Rectal smooth muscle tissue (tissue), 1 donor: ENCODE measurements at regions not wholly inside any gene's neighbourhood (a gene's known extent, or its start where the extent isn't known, plus 50 kb on each side); places are given as distances from the start of the nearest gene placed in this dataset.

ENCODE experiments used
- H3K27ac ChIP-seq: one replicate; pipeline ENCODE4 v1.7.0; 2013; ENCODE audit warnings: low read depth, low read length, inconsistent platforms
- H3K27me3 ChIP-seq: one replicate; pipeline ENCODE4 v1.7.0; 2013; ENCODE audit warnings: low read length; ENCODE audit not compliant: control insufficient read depth, insufficient read depth
- H3K36me3 ChIP-seq: one replicate; pipeline ENCODE4 v1.7.0; 2013; ENCODE audit warnings: low read length; ENCODE audit not compliant: control insufficient read depth, insufficient read depth
- H3K4me1 ChIP-seq: one replicate; pipeline ENCODE4 v1.7.0; 2013; ENCODE audit warnings: low read length; ENCODE audit not compliant: control insufficient read depth, insufficient read depth
- H3K4me3 ChIP-seq: one replicate; pipeline ENCODE4 v1.7.0; 2013; ENCODE audit warnings: low read length
- H3K9ac ChIP-seq: one replicate; pipeline ENCODE4 v1.7.0; 2013; ENCODE audit warnings: low read length

- no peaks in the 10 kb centered on the region for H3K36me3 ChIP-seq
- H3K4me1 ChIP-seq, result no peaks in the 10 kb centered on the region
- no peak overlapping the region for H3K9ac ChIP-seq
- no peak overlapping the region for H3K27ac ChIP-seq
- no peaks in the 10 kb centered on the region for H3K27me3 ChIP-seq
- H3K4me3 ChIP-seq, result no peak overlapping the region
Observed at GRCh38 chr13:108444448-108444847, 174.9 kb downstream of the TNFSF13B start.

- Histone ChIP-seq H3K27ac (no peak overlapping the region), H3K4me3 (no peak overlapping the region), H3K4me1 (no peaks in the 10 kb centered on the region), H3K36me3 (no peaks in the 10 kb centered on the region), H3K27me3 (no peaks in the 10 kb centered on the region), H3K9ac (no peak overlapping the region)
Observed at GRCh38 chr13:108448891-108449290, 179.4 kb downstream of the TNFSF13B start.

GRCh38 chr13:108451121-108451520, 178.3 kb upstream of the MYO16 start:
- H3K4me1 ChIP-seq, result no peaks in the 10 kb centered on the region
- no peak overlapping the region for H3K27ac ChIP-seq
- H3K9ac ChIP-seq, result no peak overlapping the region
- H3K36me3 ChIP-seq, result no peaks in the 10 kb centered on the region
- H3K4me3 ChIP-seq, result no peak overlapping the region
- no peaks in the 10 kb centered on the region for H3K27me3 ChIP-seq

GRCh38 chr13:108455320-108455719, 174.1 kb upstream of the MYO16 start:
- Histone ChIP-seq H3K27ac (no peak overlapping the region), H3K27me3 (no peaks in the 10 kb centered on the region), H3K4me1 (no peaks in the 10 kb centered on the region), H3K4me3 (no peak overlapping the region), H3K36me3 (no peaks in the 10 kb centered on the region), H3K9ac (no peak overlapping the region)

- H3K36me3 ChIP-seq, result no peaks in the 10 kb centered on the region
- no peak overlapping the region for H3K27ac ChIP-seq
- no peaks in the 10 kb centered on the region for H3K27me3 ChIP-seq
- no peak overlapping the region for H3K9ac ChIP-seq
- no peak overlapping the region for H3K4me3 ChIP-seq
- H3K4me1 ChIP-seq, result no peaks in the 10 kb centered on the region
Observed at GRCh38 chr13:108460043-108460442, 169.4 kb upstream of the MYO16 start.

GRCh38 chr13:108460746-108461145, 168.7 kb upstream of the MYO16 start:
- Histone ChIP-seq H3K9ac (no peak overlapping the region), H3K27ac (no peak overlapping the region), H3K27me3 (no peaks in the 10 kb centered on the region), H3K4me3 (no peak overlapping the region), H3K36me3 (no peaks in the 10 kb centered on the region), H3K4me1 (no peaks in the 10 kb centered on the region)

- no peaks in the 10 kb centered on the region for H3K36me3 ChIP-seq
- no peaks in the 10 kb centered on the region for H3K27me3 ChIP-seq
- H3K4me3 ChIP-seq, result no peak overlapping the region
- no peaks in the 10 kb centered on the region for H3K4me1 ChIP-seq
- no peak overlapping the region for H3K27ac ChIP-seq
- no peak overlapping the region for H3K9ac ChIP-seq
Observed at GRCh38 chr13:108463340-108463739, 166.1 kb upstream of the MYO16 start.

- Histone ChIP-seq H3K4me1 (no peaks in the 10 kb centered on the region), H3K4me3 (no peak overlapping the region), H3K9ac (no peak overlapping the region), H3K27ac (no peak overlapping the region), H3K27me3 (no peaks in the 10 kb centered on the region), H3K36me3 (no peaks in the 10 kb centered on the region)
Observed at GRCh38 chr13:108470921-108471320, 158.5 kb upstream of the MYO16 start.

- Histone ChIP-seq H3K36me3 (no peaks in the 10 kb centered on the region), H3K4me1 (no peaks in the 10 kb centered on the region)
Observed at GRCh38 chr13:108475181-108475580, 154.2 kb upstream of the MYO16 start.

GRCh38 chr13:108477376-108477775, 152.0 kb upstream of the MYO16 start:
- H3K9ac ChIP-seq, result no peak overlapping the region
- H3K36me3 ChIP-seq, result no peaks in the 10 kb centered on the region
- H3K27me3 ChIP-seq, result no peaks in the 10 kb centered on the region
- no peak overlapping the region for H3K27ac ChIP-seq
- no peaks in the 10 kb centered on the region for H3K4me1 ChIP-seq
- H3K4me3 ChIP-seq, result no peak overlapping the region

More at GRCh38 chr13:108475181-108475580, 154.2 kb upstream of the MYO16 start:
- no peak overlapping the region for H3K9ac ChIP-seq
- no peak overlapping the region for H3K27ac ChIP-seq
- H3K4me3 ChIP-seq, result no peak overlapping the region
- no peaks in the 10 kb centered on the region for H3K27me3 ChIP-seq

GRCh38 chr13:108478179-108478578, 151.2 kb upstream of the MYO16 start:
- no peaks in the 10 kb centered on the region for H3K36me3 ChIP-seq
- H3K4me3 ChIP-seq, result no peak overlapping the region
- no peaks in the 10 kb centered on the region for H3K4me1 ChIP-seq
- no peaks in the 10 kb centered on the region for H3K27me3 ChIP-seq
- H3K9ac ChIP-seq, result no peak overlapping the region
- H3K27ac ChIP-seq, result no peak overlapping the region

GRCh38 chr13:108483981-108484380, 145.4 kb upstream of the MYO16 start:
- Histone ChIP-seq H3K27me3 (no peaks in the 10 kb centered on the region), H3K27ac (no peak overlapping the region), H3K9ac (no peak overlapping the region), H3K4me1 (no peaks in the 10 kb centered on the region), H3K4me3 (no peak overlapping the region), H3K36me3 (no peaks in the 10 kb centered on the region)

GRCh38 chr13:108486096-108486495, 143.3 kb upstream of the MYO16 start:
- H3K4me3 ChIP-seq, result no peak overlapping the region
- no peaks in the 10 kb centered on the region for H3K36me3 ChIP-seq
- H3K9ac ChIP-seq, result no peak overlapping the region
- H3K27me3 ChIP-seq, result no peaks in the 10 kb centered on the region
- no peak overlapping the region for H3K27ac ChIP-seq
- no peaks in the 10 kb centered on the region for H3K4me1 ChIP-seq
